ENCODE measurements at regions not wholly inside any gene's neighbourhood (a gene's known extent, or its start where the extent isn't known, plus 50 kb on each side); places are given as distances from the start of the nearest gene placed in this dataset.

GRCh38 chr2:15809404-15809803, 130.9 kb upstream of the MYCN start:
- TF ChIP-seq POLR2A (IDR thresholded peaks at IDR 0.05): no peak
- TF ChIP-seq, protein P1, sequence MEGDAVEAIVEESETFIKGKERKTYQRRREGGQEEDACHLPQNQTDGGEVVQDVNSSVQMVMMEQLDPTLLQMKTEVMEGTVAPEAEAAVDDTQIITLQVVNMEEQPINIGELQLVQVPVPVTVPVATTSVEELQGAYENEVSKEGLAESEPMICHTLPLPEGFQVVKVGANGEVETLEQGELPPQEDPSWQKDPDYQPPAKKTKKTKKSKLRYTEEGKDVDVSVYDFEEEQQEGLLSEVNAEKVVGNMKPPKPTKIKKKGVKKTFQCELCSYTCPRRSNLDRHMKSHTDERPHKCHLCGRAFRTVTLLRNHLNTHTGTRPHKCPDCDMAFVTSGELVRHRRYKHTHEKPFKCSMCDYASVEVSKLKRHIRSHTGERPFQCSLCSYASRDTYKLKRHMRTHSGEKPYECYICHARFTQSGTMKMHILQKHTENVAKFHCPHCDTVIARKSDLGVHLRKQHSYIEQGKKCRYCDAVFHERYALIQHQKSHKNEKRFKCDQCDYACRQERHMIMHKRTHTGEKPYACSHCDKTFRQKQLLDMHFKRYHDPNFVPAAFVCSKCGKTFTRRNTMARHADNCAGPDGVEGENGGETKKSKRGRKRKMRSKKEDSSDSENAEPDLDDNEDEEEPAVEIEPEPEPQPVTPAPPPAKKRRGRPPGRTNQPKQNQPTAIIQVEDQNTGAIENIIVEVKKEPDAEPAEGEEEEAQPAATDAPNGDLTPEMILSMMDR (IDR thresholded peaks at IDR 0.05): no peak
